Smooth muscle cell (in vitro differentiated cells): ENCODE measurements at regions not wholly inside any gene's neighbourhood (a gene's known extent, or its start where the extent isn't known, plus 50 kb on each side); places are given as distances from the start of the nearest gene placed in this dataset. TPM values are rescaled to one million over a fixed set of nuclear protein-coding genes. Genes with fewer than 3 reads are reported as not detected.

Experiments used
- small RNA-seq: library from RNA; depleted of rRNA; stranded (forward); fragments of <200 nt; gene quantifications from one replicate; pipeline ENCODE3, GENCODE V24; 2014

Small RNA genes in the stretch of these regions (small RNA-seq; reads per million reads assigned to genes)
- gene RNA5SP166 (not detected), gene RNU7-197P (not detected)
